T47D (cell line): ENCODE measurements at regions not wholly inside any gene's neighbourhood (a gene's known extent, or its start where the extent isn't known, plus 50 kb on each side); places are given as distances from the start of the nearest gene placed in this dataset.

ENCODE experiments used
- DNase-seq, 2 experiments: peaks; one replicate each; pipeline versions ENCODE4 v3.0.0 to v3.0.0-alpha.2; 2011 to 2012; ENCODE audit warnings: low read depth in 1 of 2, low spot score in 1 of 2
- JUND ChIP-seq: IDR thresholded peaks from 2 replicates; pipeline ENCODE4 v1.6.1; 2012; ENCODE audit warnings: low read depth
- in situ Hi-C: cut with HindIII; loops from 2 replicates; pipeline ENCODE4 v1.10.0; 2016; ENCODE audit warnings: low sequenced_read_pairs, low pct_unique_long_range_greater_than_20kb

GRCh38 chr16:79850348-79850747 is 249.8 kb upstream of the MAF start:
- in situ Hi-C loops: no loop called here
- DNase-seq: no peak

GRCh38 chr16:79849119-79849518 is 248.6 kb upstream of the MAF start:
- in situ Hi-C loops: no loop called here
- no peak for DNase-seq

More at GRCh38 chr16:79850348-79850747, 249.8 kb upstream of the MAF start:
- no peak for TF ChIP-seq JUND

GRCh38 chr16:79848719-79849118 is 248.2 kb upstream of the MAF start:
- TF ChIP-seq JUND: no peak

More at GRCh38 chr16:79849119-79849518, 248.6 kb upstream of the MAF start:
- no peak for TF ChIP-seq JUND

GRCh38 chr16:79847569-79847968 is 247.0 kb upstream of the MAF start:
- TF ChIP-seq JUND: no peak
- in situ Hi-C loops: no loop called here
- DNase-seq: no peak

More at GRCh38 chr16:79848719-79849118, 248.2 kb upstream of the MAF start:
- no peak for DNase-seq
- in situ Hi-C loops: no loop called here

DNA sequence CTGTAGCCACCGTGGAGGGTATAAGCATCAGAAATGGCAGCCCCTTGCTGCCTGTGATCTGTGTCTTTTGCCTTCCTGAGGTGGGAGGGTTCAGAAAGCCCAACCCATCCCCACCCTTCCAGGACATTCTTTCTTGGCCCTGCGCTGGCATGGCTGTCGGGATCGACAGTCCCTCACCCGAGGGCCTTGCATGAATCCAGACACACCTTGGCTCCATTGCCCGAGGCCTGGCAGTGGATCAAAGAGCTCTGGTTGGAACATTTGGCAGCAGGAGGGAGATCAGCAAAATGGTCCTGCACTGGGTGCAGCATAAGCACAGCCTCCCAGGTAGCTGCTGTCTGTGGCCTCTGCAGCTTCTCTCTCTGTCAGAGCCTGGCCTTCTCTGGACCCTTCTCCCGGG is 246.6 kb upstream of the MAF start:
- in situ Hi-C loops: no loop called here
- TF ChIP-seq JUND: no peak
- DNase-seq: no peak

DNA sequence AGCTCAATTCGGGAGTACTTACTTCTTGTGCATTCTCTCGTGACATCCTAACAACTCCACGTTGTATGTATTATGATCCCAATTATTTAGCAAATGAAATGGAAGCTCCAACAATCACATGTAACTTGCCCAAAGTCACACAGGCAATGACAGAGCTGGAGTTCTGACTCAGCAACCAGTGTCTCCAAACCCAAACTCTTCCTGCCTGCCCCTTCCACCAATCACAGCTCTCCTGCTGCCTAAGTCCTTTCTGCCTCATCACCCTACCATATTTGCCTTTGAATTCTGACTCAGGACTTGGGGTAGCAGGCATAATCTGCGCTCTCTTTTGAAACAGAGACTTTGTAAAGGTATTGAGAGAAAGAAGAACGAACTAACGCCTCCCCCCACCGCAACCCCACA is 245.2 kb upstream of the MAF start:
- in situ Hi-C loops: no loop called here
- no peak for DNase-seq
- no peak for TF ChIP-seq JUND

GRCh38 chr16:79845033-79845733 is 244.6 kb upstream of the MAF start:
- in situ Hi-C loops: no loop called here
- no peak for DNase-seq
- TF ChIP-seq JUND: no peak

DNA sequence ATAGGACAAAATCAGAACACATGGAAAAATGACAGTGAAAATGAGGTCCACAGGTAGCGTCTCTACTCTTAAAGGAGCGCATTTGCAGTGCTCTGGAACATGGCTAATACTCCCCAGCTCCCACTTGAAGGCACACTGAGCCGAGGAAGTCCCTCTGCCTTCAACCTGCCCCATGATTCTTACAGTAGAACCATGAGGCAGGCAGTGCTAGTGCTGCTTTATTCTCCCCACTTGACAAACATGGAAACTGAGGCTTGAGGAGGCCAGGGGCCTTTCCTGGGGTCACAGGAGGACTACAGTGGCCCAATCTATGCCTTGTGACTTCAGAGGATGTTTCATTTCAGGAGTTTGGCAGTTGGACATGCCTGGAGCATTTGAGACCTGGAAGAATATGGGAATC is 244.1 kb upstream of the MAF start:
- no peak for TF ChIP-seq JUND
- in situ Hi-C loops: no loop called here
- DNase-seq: no peak

- DNase-seq: no peak
- TF ChIP-seq JUND: no peak
- in situ Hi-C loops: no loop called here
These were observed 243.1 kb upstream of the MAF start for GRCh38 chr16:79843631-79844043.

- no peak for DNase-seq
- TF ChIP-seq JUND: no peak
- in situ Hi-C loops: no loop called here
These were observed 242.6 kb upstream of the MAF start for GRCh38 chr16:79843145-79843544.

GRCh38 chr16:79842197-79842596 is 241.7 kb upstream of the MAF start:
- DNase-seq: no peak
- in situ Hi-C loops: no loop called here
- TF ChIP-seq JUND: no peak

DNA sequence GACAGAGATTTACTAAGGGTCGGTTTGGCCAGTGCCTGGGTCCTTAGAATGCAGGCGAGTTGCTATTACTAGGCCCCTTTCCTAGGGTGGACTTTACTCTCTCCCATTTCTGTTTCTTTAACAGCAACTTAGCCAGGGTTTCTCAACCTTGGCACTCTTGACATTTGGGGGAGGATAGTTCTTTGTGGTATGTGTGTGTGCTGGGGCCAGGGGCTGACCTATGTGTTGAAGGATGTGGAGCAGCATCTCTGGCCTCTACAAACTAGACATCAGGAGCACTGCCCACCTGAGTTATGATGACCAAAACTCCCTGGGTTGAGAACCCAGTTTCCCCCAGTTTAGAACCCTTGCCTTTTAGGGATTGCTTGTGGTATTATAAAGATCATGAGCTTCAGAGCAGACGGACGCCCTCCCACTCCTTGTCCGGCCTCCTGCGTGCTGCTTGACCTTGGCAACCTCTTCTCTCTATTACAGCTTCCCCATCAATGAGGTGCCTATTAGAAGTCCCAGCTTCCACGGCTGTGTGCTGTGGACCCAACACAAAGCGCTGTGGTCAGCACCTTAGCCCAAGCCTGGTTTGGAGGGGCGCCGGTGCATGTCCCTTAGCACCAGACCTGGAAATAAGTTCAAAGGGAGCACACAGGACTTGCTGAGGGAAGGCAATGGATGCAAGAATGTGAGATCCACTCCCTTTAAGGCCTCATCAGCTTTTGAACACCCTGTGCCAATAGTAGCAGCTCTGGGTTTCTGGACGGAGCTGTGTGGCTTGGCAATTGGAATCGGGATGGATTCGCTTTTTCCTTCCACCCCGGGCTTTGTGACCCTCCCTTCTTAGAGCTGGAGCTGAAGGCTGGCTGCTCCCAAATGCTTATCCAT is 239.2 kb upstream of the MAF start:
- TF ChIP-seq JUND: no peak
- DNase-seq: no peak

More for the DNA sequence above, 239.2 kb upstream of the MAF start:
- in situ Hi-C loops: no loop called here
